Gastroesophageal sphincter (tissue), 3 donors: ENCODE measurements at regions not wholly inside any gene's neighbourhood (a gene's known extent, or its start where the extent isn't known, plus 50 kb on each side); places are given as distances from the start of the nearest gene placed in this dataset.

ENCODE experiments used
- EP300 ChIP-seq: sonication (generic); formaldehyde crosslinking; IDR thresholded peaks from one replicate; pipeline ENCODE4 v1.6.1; 2017; ENCODE audit warnings: antibody characterized with exemption, mild to moderate bottlenecking
- POLR2A ChIP-seq, 2 donors: fragments of 450-650 bp; IDR thresholded peaks; one replicate each; pipeline ENCODE4 v1.6.1; 2017; ENCODE audit warnings: antibody characterized with exemption in 2 of 2, mild to moderate bottlenecking in 2 of 2, moderate library complexity in 1 of 2
- TF ChIP-seq, protein P1 (sequence below), 4 experiments: fragments of 200-600 bp in 2 of 4; fragments of 450-650 bp in 2 of 4; sonication (generic) in 1 of 4; IDR thresholded peaks; one replicate each; pipeline ENCODE4 v1.5.1; 2017 to 2019; ENCODE audit warnings: antibody characterized with exemption in 4 of 4, mild to moderate bottlenecking in 2 of 4, moderate library complexity in 2 of 4

DNA sequence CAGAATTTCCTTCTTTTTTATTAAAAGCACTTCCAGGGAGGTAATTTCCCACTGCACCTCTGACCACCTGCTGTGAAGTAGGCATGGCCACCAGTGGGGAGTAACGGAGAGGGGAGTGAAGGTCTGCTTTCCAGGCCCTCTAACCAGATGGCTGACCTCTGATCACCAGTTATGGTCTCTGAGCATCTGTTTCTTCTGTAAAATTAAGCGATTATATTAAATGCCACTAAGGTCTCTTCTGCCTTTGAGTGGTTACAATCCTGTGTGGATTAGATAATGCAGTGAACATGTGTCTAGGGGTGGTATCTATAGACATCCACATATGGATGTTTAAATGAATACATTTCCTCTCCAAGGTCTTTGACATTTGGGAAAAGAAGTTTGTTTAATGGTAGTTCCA is 199.6 kb downstream of the HERPUD2 start:
- TF ChIP-seq, protein P1, sequence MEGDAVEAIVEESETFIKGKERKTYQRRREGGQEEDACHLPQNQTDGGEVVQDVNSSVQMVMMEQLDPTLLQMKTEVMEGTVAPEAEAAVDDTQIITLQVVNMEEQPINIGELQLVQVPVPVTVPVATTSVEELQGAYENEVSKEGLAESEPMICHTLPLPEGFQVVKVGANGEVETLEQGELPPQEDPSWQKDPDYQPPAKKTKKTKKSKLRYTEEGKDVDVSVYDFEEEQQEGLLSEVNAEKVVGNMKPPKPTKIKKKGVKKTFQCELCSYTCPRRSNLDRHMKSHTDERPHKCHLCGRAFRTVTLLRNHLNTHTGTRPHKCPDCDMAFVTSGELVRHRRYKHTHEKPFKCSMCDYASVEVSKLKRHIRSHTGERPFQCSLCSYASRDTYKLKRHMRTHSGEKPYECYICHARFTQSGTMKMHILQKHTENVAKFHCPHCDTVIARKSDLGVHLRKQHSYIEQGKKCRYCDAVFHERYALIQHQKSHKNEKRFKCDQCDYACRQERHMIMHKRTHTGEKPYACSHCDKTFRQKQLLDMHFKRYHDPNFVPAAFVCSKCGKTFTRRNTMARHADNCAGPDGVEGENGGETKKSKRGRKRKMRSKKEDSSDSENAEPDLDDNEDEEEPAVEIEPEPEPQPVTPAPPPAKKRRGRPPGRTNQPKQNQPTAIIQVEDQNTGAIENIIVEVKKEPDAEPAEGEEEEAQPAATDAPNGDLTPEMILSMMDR (IDR thresholded peaks at IDR 0.05) = no peak
- TF ChIP-seq POLR2A (IDR thresholded peaks at IDR 0.05) (no peak), EP300 (no peak)
